NCI-H146 treated with DMSO at 0.1 percent for 48 hours (cell line): ENCODE measurements at regions not wholly inside any gene's neighbourhood (a gene's known extent, or its start where the extent isn't known, plus 50 kb on each side); places are given as distances from the start of the nearest gene placed in this dataset.

Experiments
- DNase-seq: peaks from one replicate; lab custom pipeline; 2025; ENCODE audit not compliant: unreplicated experiment; lab: John Stamatoyannopoulos, UW

DNA sequence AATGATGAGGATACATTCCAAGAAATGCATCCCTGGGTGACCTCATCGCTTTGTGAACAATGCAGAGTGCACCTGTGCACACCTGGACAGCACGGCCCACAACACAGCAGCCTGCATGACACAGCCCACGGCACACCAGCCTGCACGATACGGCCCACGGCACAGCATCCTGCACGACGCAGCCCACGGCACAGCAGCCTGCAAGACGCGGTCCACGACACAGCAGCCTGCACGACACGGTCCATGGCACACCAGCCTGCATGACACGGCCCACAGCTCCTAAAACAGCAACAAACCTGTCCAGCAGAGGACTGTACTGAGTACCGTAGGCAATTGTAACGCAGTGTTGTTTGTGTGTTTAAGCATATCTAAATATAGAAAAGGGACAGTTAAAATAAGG, 134.7 kb upstream of the PPP2R2D start:
- no peak for DNase-seq

DNA sequence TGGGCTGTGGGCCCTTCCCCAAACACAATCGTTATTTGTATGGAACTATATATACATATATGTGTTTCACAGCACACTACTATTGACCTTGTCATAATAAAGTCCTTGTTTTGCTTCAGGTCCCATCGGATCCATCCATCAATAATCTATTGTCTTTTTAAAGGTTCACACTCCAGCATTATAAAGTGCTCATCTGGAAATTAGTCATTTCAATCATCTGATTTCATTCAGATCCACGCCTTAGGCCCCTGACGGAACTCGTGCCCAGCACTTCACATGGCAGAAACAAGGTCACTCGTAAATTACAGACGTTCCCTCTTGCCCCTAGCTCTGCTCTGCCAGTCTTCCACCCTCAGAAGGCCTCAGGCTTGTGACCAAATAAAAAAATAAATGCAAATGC, 133.1 kb upstream of the PPP2R2D start:
- DNase-seq = no peak

DNA sequence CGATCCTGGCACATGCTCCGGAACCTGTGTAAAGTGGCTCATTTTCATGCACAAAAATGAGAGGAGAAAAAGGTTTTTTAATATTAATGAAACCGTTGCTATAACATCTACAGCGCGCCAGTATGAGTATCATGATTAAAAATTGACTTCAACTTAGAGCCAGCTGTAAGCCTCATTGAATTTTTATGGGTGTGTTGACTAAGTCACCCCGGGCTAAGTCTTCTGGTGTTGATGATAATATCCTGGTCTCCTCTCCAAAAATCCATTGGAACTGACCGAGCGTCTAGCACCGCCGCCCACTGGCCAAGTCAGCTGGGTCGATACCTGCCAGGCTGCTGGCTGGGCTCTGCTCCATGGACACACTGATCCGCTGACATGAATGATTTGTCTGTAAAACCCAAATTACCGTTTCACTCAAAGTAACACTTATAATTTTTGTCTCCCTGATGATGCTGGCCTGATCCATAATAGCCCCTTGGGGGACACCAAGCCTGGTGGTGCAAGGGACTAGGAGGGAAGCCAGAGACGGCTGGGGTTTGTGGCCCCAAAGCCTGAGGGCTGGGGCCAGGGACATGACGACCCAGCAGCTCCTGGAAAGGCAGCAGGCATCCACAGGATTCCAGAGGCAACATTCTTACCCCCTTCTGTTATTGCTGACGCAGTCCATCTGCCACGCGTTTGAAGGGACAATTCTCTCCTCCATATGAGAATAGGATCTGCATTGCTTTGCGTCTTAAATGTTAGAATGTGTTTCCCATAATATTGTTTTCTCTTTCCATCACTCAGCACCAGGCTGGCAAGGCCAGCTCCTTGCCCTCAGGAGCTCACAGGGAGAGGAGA, 131.0 kb upstream of the PPP2R2D start:
- no peak for DNase-seq

DNA sequence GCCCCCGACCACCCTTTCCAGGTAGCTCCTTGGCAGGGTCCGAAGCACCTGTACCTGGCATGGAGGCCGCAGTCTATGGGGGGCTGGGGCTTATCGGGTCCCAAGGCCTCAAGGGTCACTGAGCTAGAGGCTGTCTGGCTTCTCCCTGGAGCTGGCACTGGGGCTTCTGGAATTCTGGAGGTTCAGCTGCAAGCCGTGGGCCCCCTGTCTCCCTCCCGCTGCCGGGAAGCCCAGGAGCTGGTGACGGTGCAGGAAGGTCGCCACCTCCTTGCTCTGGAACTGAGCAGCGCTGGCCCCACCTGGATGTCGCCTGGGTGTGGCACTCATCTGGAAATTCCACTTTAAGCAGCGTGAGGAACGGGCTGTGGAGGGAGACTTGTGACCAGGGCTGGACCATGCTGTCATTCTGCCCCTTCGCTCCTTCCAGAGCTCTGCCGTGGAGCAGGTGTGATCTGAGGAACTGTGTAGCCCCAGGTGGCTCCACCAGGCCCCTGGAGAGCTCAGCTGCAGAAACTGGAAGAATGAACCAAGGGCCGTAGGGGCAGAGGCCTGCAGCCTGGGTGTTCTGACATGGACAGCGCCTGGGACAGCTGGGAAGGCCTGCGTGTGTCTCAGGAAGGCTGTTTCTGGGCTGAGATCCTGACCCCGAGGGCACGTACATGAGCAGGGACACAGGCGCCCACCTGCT, 129.7 kb upstream of the PPP2R2D start:
- no peak for DNase-seq

GRCh38 chr10:131771634-131772358, 129.0 kb upstream of the PPP2R2D start:
- no peak for DNase-seq

DNA sequence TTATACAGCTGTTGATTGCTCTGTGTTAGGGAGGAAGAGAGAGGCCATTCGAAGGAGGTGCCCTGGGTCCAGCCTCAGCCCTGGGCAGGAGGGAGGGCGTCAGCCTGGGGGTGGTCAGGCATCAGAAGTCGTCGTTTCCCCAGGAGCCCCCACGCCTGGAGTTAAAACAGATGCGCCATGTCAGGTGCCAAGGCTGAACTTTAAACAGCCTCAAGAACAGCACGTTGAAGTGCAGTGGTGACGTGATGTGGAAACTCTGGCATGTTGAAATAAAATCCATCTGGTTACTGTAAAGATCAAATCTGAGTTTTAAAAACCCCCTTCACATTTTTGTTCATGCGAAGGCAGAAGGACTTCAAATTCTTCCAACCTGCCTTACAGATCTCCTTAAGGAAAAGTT, 128.4 kb upstream of the PPP2R2D start:
- DNase-seq = no peak

DNA sequence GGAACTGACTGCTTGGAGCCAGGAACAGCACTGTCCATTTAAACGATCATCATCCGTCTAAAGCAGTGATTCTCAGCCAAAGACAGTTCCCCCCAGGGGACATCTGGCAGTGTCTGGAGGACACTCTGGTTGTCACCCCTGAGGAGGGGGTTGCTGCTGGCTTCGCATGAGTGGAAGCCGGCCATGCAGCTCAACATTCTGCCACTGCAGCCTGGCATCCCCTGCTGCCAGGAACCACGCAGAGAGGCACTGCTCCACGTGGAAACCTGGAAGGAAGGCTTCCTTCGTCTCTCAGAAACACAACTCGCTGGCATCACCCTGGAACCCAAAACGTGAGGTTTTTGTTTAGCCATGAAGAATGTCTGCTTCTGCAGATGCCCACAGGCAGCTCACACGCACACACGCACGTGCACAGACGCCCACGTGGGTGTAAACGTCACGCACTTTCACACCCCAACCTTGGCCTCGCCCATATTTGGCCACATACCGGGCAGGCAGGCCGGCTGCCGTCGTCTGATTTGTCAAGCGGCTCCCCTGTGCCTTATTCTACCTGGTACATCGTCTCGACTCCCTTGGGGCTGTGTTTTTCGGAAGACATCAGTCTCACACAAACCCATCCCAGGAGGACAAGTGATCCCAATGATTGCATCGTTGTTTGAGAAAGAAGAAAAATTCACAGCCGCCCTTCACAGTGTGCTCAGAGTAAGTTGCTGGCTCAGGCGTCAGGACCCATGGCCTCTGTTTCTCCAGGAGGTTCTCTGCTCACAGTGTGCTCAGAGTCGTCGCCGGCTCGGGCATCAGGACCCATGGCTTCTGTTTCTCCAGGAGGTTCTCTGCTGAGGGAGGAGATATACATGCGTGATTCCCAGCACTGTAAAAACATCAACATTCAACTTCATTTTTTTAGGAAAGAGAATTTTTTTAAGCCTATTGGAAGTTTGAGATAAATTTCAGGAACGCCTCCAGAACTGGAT, 127.2 kb upstream of the PPP2R2D start:
- no peak for DNase-seq

- no peak for DNase-seq
Observed at GRCh38 chr10:131774681-131775085, 126.1 kb upstream of the PPP2R2D start.

DNA sequence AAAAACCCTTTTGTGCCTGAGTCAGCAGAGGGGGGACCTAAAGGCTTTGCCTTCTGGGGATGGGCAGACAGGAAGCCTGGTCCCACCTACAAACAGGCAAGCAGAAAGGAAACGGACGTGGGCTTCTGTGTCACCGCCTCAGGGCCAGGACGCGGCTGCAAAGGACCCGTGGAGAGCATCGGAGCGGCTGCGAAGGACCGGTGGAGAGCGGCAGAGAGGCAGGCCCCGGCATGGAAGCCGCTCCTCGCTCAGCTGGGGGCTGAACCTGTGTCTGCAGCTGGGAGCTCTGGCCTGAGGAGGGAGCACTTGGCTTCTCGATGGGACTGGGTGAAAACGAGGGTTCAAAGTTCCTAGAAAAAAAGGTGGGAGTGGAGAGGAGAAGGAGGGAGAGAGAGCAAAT, 125.4 kb upstream of the PPP2R2D start:
- no peak for DNase-seq

DNA sequence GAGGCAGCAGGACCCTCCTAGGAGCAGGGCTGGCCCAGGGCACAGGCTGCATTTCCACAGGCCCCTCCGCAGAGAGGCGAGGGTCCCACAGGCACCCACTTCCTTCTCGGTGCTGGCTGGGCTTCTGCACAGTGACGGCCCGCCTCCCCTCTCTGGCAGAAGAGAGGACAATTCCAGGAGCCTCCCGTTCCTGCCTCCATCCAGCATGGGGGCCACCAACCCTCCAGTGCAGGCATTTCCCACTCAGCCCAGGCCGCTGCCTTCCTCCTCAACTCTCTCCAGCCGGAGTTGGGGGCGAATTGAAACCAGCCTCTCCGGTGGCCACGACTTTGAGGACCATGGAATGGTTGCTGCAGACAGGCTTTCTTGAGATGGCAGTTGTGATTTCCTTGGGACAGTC, 125.0 kb upstream of the PPP2R2D start:
- DNase-seq = no peak

GRCh38 chr10:131776496-131776895, 124.3 kb upstream of the PPP2R2D start:
- no peak for DNase-seq

- no peak for DNase-seq
Observed at GRCh38 chr10:131777162-131777561, 123.6 kb upstream of the PPP2R2D start.

DNA sequence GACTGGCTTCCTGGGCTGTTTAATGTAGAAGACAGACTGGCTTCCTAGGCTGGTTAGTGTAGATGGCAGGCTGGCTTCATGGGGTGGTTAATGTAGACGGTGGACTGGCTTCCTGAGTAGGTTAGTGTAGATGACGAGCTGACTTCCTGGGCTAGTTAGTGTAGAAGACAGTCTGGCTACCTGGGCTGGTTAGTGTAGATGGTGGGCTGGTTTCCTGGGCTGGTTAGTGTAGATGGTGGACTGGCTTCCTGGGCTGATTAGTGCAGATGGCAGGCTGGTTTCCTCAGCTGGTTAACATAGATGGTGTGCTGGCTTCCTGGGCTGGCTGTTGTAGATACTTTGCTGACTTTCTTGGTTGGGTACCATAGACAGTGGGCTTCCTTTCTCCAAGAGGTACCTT, 122.9 kb upstream of the PPP2R2D start:
- DNase-seq = no peak

DNA sequence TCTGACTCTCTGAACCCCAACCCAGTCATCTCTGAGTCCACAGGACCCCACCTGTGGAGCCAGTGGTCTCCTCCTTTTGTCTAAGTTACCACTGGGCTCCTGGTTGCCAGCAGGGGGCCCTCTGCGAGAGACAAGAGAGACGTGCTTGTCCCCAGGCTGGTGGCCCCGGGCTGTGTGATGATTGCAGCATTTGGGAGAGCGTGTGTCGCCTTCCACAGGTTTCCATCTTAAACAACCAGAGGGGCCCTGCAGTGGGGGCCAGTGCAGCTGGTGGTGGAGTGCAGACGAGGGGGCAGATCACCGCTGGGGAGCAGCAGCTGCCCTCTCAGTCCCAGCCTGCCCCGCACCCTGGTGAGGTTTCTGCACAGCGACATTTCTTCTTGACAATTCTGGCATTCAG, 122.4 kb upstream of the PPP2R2D start:
- no peak for DNase-seq

DNA sequence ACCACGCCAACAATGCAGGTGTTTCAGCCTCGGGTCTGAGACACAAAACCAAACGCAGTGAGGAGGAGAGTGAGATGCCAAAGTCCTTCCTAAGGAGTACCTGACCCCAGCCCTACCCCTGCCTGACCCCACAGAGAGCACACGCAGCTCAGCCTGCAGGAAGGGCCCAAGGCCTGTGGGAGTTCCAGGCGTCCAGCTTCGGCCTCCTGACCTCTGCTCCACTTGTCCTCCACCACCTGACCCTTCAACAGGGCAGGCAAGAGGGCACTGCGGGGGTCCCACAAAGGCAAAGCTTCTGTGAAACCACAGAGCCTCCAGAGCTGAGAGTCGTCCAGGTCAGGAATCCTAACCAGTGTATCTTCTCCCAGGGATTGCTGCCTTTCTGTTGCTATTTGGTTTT, 122.0 kb upstream of the PPP2R2D start:
- DNase-seq = no peak

- DNase-seq = no peak
Observed at GRCh38 chr10:131779661-131780394, 121.0 kb upstream of the PPP2R2D start.

DNA sequence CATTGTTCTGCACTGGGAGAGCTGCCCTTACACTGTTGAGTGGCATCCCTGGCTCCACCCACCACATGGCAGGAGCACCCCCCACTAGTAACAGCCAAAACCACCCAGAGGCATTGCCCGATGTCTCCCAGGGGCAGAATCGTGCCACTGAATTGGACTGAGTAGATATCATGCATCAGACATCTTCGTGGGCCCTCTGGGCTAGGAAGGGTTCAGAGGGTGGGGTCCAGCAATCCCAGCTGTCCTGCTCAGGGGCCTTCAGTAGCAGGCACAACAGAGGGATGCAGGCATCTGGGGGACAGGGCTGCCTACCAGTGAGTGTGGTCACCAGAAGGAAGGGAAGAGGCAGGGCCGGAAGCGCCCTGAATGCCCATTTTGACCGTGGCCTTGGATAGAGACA, 119.7 kb upstream of the PPP2R2D start:
- DNase-seq = no peak

GRCh38 chr10:131781791-131782190, 119.0 kb upstream of the PPP2R2D start:
- DNase-seq = no peak

DNA sequence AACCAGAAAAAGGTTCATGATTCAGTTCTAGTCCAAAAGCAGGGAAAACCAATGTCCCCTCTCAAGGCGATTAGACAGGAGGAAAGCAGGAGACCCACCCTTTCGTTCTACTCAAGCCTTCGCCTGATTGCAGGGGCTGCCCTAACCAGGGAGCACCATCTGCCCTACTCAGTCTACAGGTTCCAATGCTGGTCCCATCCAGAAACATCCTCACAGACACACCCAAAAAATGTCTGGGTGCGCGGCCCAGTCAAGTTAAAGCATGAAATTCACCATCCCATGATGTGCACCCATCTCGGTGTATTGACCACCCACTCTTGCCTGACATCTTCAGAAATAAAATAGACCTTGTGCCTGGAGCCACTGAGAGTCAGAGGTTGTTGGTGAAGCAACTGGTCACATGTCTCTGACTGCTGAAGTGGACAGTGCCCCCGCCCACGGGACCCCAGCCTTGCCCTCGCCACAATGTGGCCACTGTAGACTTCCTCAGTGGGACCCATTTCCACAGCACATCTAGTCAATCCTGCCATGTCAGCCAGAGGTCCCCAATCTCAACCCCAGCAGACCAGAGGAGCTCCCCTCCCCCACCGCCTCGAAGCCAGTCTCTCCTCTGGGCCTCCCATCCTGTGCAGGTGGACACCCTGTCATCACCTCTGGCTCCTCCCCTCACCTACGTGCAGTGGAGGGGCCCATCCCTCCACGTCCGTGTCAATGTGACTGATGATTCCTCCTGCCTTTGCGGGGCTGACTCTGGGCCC, 116.3 kb upstream of the PPP2R2D start:
- no peak for DNase-seq

DNA sequence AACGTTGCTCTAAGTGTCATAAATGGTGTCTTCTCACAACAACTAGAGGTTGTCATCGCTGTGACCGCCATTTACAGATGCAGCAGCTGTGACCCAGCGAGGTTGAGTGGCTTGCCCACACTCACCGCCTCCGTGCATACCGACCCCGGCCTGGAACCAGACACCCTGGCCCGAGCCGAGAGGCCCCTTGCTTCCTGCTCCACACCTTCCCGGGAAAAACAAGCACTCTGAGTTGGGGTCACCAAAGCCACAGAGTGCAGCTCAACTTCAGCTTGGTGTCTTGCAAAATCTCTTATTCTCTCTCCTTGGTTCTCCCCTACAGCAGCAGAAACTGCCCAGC, 115.7 kb upstream of the PPP2R2D start:
- no peak for DNase-seq
